ENCODE measurements at regions not wholly inside any gene's neighbourhood (a gene's known extent, or its start where the extent isn't known, plus 50 kb on each side); places are given as distances from the start of the nearest gene placed in this dataset.

DNA sequence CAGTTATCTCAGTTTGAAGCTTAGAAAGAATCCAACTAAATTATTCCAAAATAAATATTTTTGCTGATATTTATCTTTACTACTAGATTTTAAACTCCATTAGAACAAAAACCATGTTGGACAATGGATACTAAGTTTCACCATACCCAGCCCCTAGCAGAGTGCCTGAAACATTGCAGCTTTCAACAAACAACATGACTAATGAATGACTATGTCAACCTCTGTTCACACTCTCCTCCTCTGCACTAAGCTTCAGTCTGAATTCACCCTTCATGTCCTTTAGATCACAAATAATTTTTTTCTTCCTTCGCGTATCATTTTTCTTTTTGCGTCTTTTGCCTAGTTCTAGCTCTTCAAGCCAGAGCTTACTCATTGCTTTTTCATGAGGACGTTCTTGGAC is 315.2 kb downstream of the PCDH10 start:
- no peaks in the 10 kb centered on the region for H3K4me1 ChIP-seq (ENCODE audit: insufficient read depth, low read length)

DNA sequence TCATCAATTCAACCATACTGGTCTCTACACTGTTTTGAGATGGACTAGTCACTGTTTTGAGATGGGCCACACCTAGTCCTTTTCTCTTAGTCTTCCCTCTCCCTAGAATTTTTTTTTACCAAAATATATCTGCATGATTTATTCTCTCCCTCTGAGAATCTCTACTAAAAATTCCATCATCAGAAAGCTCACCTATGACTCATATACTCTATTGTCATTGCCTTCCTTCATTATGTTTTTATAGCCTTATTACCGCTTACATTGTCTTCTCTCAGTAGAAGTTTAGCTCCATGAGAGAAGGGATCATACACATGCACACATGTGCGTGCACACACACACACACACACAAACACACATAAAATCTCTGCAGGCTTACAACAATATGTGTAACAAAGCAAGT is 303.6 kb downstream of the PCDH10 start:
- H3K36me3 ChIP-seq (ENCODE audit: insufficient read depth, low read length) = no peaks in the 10 kb centered on the region
- H3K4me1 ChIP-seq (ENCODE audit: insufficient read depth, low read length) = no peaks in the 10 kb centered on the region
- Mint-ChIP-seq H3K36me3 (ENCODE audit: low read depth, unreplicated experiment) (no peaks in the 10 kb centered on the region), H3K4me3 (ENCODE audit: unreplicated experiment) (no peak overlapping the region), H3K27me3 (ENCODE audit: low read depth, unreplicated experiment) (no peaks in the 10 kb centered on the region), H3K27ac (ENCODE audit: unreplicated experiment) (no peak overlapping the region), H3K4me1 (ENCODE audit: low read depth, unreplicated experiment) (no peaks in the 10 kb centered on the region), H3K9me3 (ENCODE audit: unreplicated experiment) (no peaks in the 10 kb centered on the region)
- no peaks in the 10 kb centered on the region for H4K20me1 ChIP-seq (ENCODE audit: insufficient read depth, low read length)
- DNase-seq (ENCODE audit: low read depth) = no peak
- no peaks in the 10 kb centered on the region for H3K9me3 ChIP-seq (ENCODE audit: insufficient read depth, low read depth, low read length)
- no peaks in the 10 kb centered on the region for H3K79me2 ChIP-seq (ENCODE audit: insufficient read depth, low read length)
- H3K9ac ChIP-seq (ENCODE audit: low read length) = no peak overlapping the region
- FAIRE-seq = no peak
- no peak overlapping the region for H3K27ac ChIP-seq (ENCODE audit: low read depth, low read length)
- no peak overlapping the region for H2AFZ ChIP-seq (ENCODE audit: low read depth, low read length)
- H3K4me2 ChIP-seq (ENCODE audit: low read length) = no peak overlapping the region
- H3K4me3 ChIP-seq (ENCODE audit: insufficient read depth, low read depth, low read length) = no peak overlapping the region
- H3K27me3 ChIP-seq (ENCODE audit: insufficient read depth, low read length) = no peaks in the 10 kb centered on the region
- TF ChIP-seq EZH2 (IDR thresholded peaks at IDR 0.05; ENCODE audit: insufficient read depth, low read length) = no peak
- TF ChIP-seq, protein P1, sequence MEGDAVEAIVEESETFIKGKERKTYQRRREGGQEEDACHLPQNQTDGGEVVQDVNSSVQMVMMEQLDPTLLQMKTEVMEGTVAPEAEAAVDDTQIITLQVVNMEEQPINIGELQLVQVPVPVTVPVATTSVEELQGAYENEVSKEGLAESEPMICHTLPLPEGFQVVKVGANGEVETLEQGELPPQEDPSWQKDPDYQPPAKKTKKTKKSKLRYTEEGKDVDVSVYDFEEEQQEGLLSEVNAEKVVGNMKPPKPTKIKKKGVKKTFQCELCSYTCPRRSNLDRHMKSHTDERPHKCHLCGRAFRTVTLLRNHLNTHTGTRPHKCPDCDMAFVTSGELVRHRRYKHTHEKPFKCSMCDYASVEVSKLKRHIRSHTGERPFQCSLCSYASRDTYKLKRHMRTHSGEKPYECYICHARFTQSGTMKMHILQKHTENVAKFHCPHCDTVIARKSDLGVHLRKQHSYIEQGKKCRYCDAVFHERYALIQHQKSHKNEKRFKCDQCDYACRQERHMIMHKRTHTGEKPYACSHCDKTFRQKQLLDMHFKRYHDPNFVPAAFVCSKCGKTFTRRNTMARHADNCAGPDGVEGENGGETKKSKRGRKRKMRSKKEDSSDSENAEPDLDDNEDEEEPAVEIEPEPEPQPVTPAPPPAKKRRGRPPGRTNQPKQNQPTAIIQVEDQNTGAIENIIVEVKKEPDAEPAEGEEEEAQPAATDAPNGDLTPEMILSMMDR (IDR thresholded peaks at IDR 0.05; ENCODE audit: insufficient read depth, low read depth, low read length) = no peak

More for the DNA sequence above, 315.2 kb downstream of the PCDH10 start:
- H3K9ac ChIP-seq (ENCODE audit: low read length) = no peak overlapping the region
- no peak overlapping the region for H3K4me2 ChIP-seq (ENCODE audit: low read length)
- H3K36me3 Mint-ChIP-seq (ENCODE audit: low read depth, unreplicated experiment) = no peaks in the 10 kb centered on the region
- no peak overlapping the region for H3K27ac Mint-ChIP-seq (ENCODE audit: unreplicated experiment)
- H3K36me3 ChIP-seq (ENCODE audit: insufficient read depth, low read length) = no peaks in the 10 kb centered on the region
- TF ChIP-seq, protein P1 (IDR thresholded peaks at IDR 0.05; ENCODE audit: insufficient read depth, low read depth, low read length) = no peak
- no peak for TF ChIP-seq EZH2 (IDR thresholded peaks at IDR 0.05; ENCODE audit: insufficient read depth, low read length)
- FAIRE-seq = no peak
- no peak overlapping the region for H3K27ac ChIP-seq (ENCODE audit: low read depth, low read length)
- no peaks in the 10 kb centered on the region for H3K27me3 ChIP-seq (ENCODE audit: insufficient read depth, low read length)
- H3K9me3 ChIP-seq (ENCODE audit: insufficient read depth, low read depth, low read length) = no peaks in the 10 kb centered on the region
- H3K4me1 Mint-ChIP-seq (ENCODE audit: low read depth, unreplicated experiment) = peaks cover 4% of the 10 kb centered on the region
- no peak overlapping the region for H2AFZ ChIP-seq (ENCODE audit: low read depth, low read length)
- H3K4me3 Mint-ChIP-seq (ENCODE audit: unreplicated experiment) = no peak overlapping the region
- no peaks in the 10 kb centered on the region for H3K79me2 ChIP-seq (ENCODE audit: insufficient read depth, low read length)
- H3K27me3 Mint-ChIP-seq (ENCODE audit: low read depth, unreplicated experiment) = no peaks in the 10 kb centered on the region
- no peaks in the 10 kb centered on the region for H3K9me3 Mint-ChIP-seq (ENCODE audit: unreplicated experiment)
- H3K4me3 ChIP-seq (ENCODE audit: insufficient read depth, low read depth, low read length) = no peak overlapping the region
- H4K20me1 ChIP-seq (ENCODE audit: insufficient read depth, low read length) = no peaks in the 10 kb centered on the region
- DNase-seq (ENCODE audit: low read depth) = no peak

DNA sequence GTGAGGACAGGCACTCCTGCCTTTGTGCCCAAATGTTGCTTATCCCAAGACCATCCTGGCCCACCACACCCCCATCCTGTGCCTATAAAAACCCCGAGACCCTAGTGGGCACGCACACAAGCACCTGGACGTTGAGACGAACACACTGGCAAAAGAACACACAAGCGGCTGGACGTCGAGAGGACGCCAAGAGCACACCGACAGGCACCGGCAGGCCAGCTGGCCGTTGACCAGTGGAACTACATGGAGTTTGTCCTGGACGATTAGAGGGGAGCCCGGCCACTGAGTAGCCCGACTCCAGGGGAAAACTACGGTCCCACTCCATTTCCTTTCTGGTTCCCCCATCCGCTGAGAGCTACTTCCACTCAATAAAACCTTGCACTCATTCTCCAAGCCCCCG is 301.7 kb downstream of the PCDH10 start:
- FAIRE-seq (no peak), DNase-seq (ENCODE audit: low read depth) (no peak)
- Mint-ChIP-seq H3K4me3 (ENCODE audit: unreplicated experiment) (no peak overlapping the region), H3K27ac (ENCODE audit: unreplicated experiment) (no peak overlapping the region), H3K27me3 (ENCODE audit: low read depth, unreplicated experiment) (no peaks in the 10 kb centered on the region), H3K4me1 (ENCODE audit: low read depth, unreplicated experiment) (no peaks in the 10 kb centered on the region), H3K36me3 (ENCODE audit: low read depth, unreplicated experiment) (no peaks in the 10 kb centered on the region), H3K9me3 (ENCODE audit: unreplicated experiment) (no peaks in the 10 kb centered on the region)
- Histone ChIP-seq H3K27me3 (ENCODE audit: insufficient read depth, low read length) (no peaks in the 10 kb centered on the region), H3K27ac (ENCODE audit: low read depth, low read length) (no peak overlapping the region), H3K9ac (ENCODE audit: low read length) (no peak overlapping the region), H3K4me3 (ENCODE audit: insufficient read depth, low read depth, low read length) (no peak overlapping the region), H3K4me1 (ENCODE audit: insufficient read depth, low read length) (no peaks in the 10 kb centered on the region), H3K4me2 (ENCODE audit: low read length) (no peak overlapping the region), H3K9me3 (ENCODE audit: insufficient read depth, low read depth, low read length) (no peaks in the 10 kb centered on the region), H4K20me1 (ENCODE audit: insufficient read depth, low read length) (no peaks in the 10 kb centered on the region), H3K36me3 (ENCODE audit: insufficient read depth, low read length) (no peaks in the 10 kb centered on the region), H3K79me2 (ENCODE audit: insufficient read depth, low read length) (no peaks in the 10 kb centered on the region), H2AFZ (ENCODE audit: low read depth, low read length) (no peak overlapping the region)
- TF ChIP-seq EZH2 (IDR thresholded peaks at IDR 0.05; ENCODE audit: insufficient read depth, low read length) = no peak
- TF ChIP-seq, protein P1 (IDR thresholded peaks at IDR 0.05; ENCODE audit: insufficient read depth, low read depth, low read length) = no peak
